ENCODE measurements at regions not wholly inside any gene's neighbourhood (a gene's known extent, or its start where the extent isn't known, plus 50 kb on each side); places are given as distances from the start of the nearest gene placed in this dataset.
"Not testable (repeated sequence)": the region's sequence is repeated elsewhere in the genome, so short reads cannot be mapped to it uniquely, and the experiment has no call there.

DNA sequence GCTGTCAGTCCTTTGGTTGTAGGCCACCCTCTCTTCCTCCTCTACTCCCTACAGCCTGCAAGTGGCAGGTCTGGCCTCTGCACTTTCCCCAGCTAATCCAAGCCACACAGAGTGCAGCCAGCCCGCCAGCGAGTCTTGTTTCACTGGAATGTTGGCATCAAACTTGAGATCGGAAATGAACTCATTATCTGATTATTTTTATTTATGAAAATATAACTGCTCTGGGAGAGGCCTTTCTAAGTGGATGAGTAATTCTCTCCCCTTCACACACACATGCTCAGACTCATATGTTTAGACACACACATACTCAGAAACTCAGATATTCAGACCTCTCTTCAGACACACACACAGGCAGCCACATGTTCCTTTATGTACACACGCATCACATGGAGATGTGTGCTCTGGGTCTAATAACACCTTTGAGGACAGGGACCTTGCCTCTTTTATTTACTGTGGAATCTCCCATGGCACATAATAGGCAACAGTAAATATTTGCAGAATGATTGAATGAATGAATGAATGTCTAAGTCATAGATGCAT lies 151.3 kb downstream of the ZFP36L2 start:
- peak; percentile 90 for DNase-seq (ENCODE audit: low spot score)

DNA sequence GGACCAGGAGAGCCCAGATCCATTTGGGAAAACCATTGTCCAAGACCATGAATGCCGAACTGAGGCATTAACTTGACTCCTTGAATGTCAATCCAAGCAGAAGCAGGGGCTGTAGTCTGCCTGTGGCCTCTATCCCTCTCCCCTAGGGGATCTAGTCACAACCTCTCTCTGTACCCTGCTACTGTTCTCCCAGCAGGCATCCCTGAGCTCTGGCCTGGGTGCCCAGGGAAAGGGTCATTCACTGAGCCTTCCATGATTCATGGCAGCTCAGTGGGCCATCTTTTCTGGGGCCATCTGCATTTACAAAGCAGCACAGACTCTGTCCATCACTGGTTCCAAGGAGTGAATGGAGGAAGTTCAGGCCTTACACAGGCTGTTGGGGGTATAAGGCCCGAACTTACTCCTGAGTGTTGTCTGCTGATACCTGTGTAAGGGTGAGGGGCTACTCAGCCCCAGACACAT lies 151.8 kb downstream of the ZFP36L2 start:
- peak; percentile 59 for DNase-seq (ENCODE audit: low spot score)

DNA sequence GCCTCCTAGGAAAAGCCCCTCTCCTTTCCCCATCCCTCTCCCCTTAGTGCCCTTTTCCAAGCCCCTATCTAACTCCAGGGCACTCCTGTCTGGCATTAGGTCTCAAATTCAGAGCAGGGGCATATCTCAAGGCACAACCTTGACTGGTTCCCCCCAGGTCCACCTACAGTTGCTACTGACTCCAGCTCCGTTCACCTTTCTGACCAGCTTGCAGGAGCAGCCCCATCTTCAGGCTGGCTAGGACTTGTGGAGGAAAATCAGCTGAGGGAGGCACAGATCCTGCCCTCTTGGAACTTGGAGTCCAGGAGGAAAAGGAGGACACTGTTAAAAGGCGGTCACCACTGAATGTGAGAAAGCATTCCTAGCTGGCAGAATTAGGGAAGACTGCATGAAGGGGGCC lies 152.4 kb downstream of the ZFP36L2 start:
- peak; percentile 47 for DNase-seq (ENCODE audit: low spot score)

DNA sequence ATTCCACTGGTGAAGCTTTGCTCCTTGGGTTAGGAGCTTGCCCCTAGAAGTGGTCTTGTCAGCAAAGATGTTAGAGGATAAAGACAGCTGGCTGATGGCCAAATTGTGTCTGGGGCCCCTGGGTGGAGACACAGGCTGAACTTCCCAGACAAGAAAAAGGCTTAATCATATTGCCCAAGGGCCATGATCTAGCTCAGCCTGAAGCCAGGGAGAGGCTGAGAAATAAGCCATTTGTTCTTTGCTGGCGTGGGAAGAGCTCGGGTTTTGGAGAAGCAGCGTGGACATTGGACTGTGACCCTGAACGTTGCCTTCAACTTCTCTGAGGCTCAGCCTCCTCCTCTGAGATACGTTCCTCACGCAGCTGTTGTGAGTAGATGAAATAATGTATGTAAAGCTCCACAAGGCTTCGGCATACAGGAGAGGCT lies 153.0 kb downstream of the ZFP36L2 start:
- peak; percentile 62 for DNase-seq (ENCODE audit: low spot score)

DNA sequence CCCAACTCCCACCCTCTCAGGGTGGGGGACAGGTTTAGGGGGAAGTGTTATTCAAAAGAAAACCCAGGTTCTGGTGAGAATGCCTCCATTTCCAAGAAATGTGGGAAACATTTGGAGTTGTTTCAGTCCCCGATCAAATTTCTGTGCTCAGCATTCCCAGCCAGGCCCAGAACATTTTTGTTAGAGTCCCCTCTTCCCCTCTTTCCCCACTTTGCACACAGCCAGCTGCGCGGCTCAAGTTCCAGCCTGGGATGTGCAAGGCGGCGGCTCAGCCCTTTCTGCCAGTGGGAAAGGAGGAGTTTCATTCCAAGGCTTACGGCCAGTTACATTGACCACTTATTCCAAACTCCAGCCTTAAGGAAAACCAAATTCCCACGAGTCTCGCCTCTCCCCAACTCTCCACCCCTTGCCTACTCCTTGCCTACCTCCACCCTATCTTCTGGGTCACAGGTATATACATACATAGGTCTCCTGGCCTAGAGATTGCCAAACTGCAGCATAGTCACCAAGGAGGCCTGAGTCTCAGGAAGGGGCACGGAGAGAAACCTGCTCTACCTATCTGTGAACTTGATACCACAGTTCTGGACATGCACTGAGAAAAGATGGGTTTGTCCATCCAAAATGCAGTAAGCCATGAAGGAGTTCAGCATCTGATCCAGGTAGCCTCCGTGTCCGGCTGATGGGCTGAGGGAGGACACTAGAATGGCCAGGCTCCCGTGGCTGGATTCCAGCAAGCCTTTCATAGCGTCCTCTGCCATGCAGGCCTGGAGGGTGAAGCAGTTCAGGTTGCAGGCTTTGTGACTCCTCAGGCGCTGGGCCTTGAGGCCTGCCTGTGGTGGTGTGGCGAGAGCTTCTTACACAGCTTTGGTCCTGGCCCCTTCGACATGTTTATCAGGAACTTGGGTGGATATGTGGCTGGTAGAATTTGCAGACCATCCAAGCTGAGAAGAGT lies 154.5 kb downstream of the ZFP36L2 start:
- peak; percentile 88 for DNase-seq (ENCODE audit: low spot score)

DNA sequence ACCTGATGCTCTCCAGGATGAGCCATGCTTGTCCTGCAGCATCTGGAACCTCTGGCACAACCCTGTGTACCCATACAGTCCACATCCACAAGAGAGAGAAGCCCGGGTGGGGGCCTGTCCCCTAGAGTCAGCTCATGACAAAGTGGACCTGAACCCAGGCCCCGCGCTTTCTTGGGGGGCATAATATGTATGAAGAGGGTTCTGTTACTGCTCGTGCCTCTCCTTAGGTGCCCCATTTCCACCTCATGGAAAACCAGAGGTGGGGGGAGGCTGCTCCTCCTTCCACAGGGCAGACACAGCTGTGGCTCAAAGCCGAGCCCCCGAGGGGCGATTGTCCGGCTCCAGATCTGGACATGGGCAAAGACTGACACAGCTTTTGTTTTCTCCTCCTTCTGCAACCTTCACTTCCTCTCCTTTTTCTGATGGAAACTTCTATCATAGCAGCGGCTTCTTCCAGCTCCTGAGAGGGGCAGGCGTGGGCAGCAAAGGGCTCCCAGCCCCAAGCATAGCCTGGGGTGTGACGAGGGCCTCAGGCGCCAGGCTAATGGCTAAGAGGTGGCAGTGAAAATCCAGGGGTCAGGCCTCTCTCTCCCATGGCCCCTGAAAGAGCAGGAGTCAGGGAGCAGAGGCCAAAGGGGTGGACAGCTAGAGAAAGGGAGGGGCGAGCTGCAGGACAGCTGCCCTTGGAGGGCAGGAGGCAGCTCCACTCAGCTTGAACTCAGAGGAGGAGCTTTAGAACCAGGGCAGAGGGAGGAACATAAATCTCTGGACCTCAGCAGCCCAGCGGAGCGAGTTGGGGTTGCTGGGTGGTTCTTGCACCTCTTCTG lies 155.5 kb downstream of the ZFP36L2 start:
- peak; percentile 82 for DNase-seq (ENCODE audit: low spot score)

DNA sequence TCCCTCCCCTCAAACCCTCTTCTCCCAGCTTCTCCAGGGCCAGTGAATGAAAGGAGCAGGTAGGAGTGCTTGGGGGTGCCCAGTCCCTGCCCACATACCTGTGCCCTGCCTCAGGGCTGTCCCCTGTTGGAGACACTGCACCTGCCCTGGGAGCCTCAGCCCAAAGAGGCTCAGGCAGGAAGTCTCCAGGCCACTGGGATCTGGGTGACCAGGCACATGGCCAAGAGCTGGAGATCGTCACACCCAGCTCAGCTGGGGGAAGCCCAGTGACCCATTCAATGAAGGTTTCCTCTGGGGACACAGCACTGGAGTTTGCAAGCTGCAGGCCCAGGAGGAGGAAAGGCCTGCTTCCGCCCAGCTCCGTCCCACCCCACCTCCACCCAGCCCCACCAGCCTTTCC lies 156.4 kb downstream of the ZFP36L2 start:
- DNase-seq (ENCODE audit: low spot score), result peak; percentile 87

DNA sequence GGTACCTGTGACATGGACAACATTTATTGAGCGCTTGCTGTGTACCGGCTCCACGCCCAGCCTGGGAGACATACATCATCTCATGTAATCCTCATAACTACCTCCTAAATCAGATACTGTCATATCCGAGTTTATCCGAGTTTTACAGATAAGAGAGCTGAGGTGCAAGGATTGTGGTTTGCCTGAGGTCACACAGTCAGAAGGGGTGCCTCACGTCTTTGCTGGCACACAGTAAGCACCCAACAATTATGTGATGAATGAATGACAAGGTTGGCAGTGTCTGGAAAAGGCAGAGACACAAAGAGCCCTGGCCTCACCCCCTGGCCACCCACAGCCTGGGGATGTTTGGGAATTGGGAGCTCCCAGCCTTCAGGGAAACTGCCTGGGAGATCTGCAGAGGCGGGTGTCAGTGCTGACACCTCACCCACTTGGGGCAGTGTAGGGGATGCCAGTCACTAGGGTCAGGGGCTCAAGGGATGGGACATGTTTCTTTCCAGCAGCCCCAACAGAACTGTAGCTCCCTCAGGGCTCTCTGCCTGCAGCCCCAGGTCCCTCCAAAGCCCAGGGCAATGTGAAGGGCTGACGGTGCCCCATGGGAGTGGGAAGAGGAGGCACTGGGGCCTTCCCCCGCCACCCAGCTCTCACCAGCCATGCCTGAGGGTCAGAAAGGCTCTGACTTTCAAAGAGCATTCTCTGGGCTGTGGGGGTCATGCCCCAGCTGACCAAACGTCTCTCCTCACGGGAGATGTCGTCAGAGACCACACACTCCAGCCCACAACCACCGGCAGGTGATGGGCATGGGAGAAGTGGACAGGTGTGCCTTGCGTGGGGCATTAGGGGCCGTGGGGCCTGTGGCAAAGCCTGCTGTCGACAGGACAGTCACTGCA lies 157.5 kb downstream of the ZFP36L2 start:
- peak; percentile 85 for DNase-seq (ENCODE audit: low spot score)

DNA sequence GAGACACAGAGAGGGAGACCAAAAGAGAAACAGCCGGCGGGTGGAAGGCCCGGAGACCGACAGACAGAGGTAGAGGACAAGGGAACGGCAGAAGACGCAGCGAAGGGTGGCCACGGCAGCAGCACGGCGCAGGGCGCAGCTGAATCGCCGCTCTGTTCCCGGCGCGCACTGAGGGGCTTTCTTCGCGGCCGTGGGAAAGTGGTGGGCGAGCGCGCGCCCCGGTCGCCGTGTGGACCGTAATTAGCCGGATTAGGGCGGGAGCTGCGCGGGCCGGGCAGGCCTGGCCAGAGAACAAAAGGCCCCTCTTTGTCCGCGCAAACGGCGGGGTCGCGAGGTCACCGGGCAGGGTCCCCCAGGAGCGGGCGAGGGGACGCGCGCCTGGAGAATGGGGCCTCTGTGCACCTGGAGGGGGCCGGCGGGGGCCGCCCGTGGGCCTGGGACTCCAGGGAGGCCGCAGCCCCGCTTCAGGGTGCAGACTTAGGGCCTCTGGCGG lies 158.3 kb downstream of the ZFP36L2 start:
- peak; percentile 87 for DNase-seq (ENCODE audit: low spot score)

DNA sequence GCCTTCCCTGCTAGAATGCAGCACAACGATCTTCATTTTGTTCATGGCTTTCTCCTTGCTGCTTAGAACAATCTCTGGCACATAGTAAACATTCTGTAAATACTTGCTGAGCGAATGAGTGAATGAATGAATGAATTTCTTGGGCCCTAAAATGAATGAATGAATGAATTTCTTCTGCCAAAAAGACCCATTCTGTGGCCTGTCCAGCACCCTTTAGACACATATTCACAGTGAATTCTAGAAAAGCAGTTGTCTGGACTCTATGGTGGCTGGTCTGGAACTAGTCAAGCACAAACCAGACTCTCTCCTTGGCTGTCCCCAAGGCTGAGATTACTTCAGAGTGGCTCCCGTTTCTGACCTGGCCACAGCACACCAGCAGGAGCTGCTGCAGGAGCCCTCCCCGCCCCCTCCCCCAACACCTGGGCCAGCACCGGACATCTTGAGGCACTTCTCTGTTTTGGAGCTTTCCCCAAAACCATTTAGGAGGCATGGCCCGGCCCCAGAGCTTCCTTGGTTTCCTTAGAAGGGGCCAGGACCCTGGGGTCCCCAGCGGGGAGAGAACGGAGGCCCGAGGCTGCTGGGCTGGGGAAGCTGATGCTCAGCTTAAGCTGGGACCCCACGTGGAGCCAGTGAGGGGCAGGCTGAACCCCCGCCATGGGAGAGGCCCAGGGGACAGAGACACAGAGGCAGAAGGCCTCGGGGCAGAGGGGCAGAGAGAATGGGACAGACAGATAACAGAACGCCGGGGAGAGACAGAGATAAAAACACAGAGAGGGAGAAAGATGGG lies 159.0 kb downstream of the ZFP36L2 start:
- peak; percentile 74 for DNase-seq (ENCODE audit: low spot score)

GRCh38 chr2:43066541-43067253 lies 159.7 kb downstream of the ZFP36L2 start:
- DNase-seq (ENCODE audit: low spot score), result peak; percentile 62

DNA sequence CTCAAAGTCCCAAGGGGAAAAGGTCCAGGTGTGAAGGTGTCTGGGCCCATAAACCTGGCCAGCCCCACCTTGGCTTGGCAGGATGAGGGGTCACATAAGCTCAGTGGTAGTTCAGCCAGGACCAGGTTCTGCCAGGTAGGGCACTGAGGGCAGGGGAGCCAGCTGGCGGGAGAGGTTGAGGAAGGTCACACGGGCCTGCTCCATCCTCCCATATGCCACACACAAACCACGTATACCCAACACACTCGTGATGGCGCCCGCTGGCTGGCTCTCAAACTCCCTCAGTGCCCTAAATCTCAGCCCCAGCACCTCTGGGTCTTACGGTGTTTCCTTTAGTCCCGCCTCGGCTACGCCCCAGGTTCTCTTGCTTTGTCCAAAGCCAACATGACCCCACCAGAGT lies 160.5 kb downstream of the ZFP36L2 start:
- DNase-seq (ENCODE audit: low spot score), result no peak

GRCh38 chr2:43065036-43065435 lies 161.4 kb downstream of the ZFP36L2 start:
- no peak for DNase-seq (ENCODE audit: low spot score)

DNA sequence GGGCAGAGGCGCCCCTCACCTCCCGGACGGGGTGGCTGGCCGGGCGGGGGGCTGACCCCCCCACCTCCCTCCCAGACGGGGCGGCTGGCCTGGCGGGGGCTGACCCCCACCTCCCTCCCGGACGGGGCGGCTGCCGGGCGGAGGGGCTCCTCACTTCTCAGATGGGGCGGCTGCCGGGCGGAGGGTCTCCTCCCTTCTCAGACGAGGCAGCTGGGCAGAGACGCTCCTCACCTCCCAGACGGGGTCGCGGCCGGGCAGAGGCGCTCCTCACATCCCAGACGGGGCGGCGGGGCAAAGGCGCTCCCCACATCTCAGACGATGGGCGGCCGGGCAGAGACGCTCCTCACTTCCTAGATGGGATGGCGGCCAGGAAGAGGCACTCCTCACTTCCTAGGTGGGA lies 163.3 kb downstream of the ZFP36L2 start:
- not testable (repeated sequence) for DNase-seq (ENCODE audit: low spot score)

GRCh38 chr2:43062058-43062457 lies 164.3 kb downstream of the ZFP36L2 start:
- DNase-seq (ENCODE audit: low spot score), result no peak

DNA sequence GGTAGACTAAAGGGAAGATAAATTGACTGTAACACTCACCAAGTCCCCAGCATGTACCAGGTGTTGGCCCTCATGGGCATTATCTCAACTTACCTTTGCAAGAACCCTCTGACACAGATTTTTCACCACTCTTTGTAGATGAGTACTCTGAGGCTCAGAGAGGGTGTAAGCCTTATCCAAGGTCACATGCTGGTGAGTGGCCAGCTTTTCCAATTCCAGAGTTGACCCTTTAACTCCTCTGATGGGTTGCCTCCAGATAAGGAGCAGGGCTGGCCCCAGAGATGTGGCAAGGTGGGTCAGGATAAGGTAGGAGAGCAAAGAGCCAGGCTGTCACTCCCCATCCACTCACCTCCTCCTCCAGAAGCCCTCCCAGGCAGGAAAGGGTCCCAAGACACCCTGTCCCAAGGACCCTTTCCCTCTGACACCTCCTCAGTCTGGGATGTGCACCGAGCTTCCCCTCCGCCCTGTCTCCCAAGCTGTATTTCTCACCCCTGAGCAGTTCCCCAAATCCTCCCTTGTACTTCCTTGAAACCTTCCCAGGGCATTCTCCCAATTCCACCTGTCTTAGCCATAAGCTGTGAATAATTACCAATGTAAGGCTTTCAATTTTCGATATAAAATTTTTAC lies 165.9 kb downstream of the ZFP36L2 start:
- no peak for DNase-seq (ENCODE audit: low spot score)

GRCh38 chr2:43059183-43059897 lies 167.1 kb downstream of the ZFP36L2 start:
- DNase-seq (ENCODE audit: low spot score), result no peak

DNA sequence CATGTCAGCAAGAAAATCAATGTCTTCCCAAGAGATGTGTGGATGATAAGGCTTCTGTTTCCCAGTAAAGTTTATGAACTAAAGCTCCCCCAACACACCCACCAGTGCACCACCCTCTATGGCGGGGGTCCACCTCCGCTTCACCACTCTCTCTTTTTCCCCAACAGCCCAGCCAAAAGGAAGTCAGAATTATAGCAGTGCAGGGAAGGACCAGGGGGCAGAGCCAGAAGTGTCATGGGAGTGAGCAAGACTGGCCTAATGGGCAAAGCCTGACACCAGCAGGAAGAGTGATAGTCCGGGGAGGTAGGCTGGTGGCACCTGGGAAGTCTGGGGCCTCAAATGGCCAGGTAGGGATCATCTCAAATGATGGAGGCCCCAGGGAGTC lies 167.7 kb downstream of the ZFP36L2 start:
- no peak for DNase-seq (ENCODE audit: low spot score)
